Choroid plexus epithelial cell (primary cell): ENCODE measurements at regions not wholly inside any gene's neighbourhood (a gene's known extent, or its start where the extent isn't known, plus 50 kb on each side); places are given as distances from the start of the nearest gene placed in this dataset.

Source experiments
- DNase-seq: peaks from one replicate; pipeline ENCODE4 v3.0.0-alpha.2; 2010; ENCODE audit warnings: low read depth
- H3K4me3 ChIP-seq: 2 replicates; pipeline ENCODE4 v1.5.1; 2011; ENCODE audit warnings: low read depth, mild to moderate bottlenecking, control low read depth, low read length, moderate library complexity
- CTCF ChIP-seq: conservative IDR thresholded peaks from 2 replicates; pipeline ENCODE4 v1.5.1; 2011; ENCODE audit warnings: low read depth, mild to moderate bottlenecking, control low read depth, inconsistent platforms, low read length, moderate library complexity

DNA sequence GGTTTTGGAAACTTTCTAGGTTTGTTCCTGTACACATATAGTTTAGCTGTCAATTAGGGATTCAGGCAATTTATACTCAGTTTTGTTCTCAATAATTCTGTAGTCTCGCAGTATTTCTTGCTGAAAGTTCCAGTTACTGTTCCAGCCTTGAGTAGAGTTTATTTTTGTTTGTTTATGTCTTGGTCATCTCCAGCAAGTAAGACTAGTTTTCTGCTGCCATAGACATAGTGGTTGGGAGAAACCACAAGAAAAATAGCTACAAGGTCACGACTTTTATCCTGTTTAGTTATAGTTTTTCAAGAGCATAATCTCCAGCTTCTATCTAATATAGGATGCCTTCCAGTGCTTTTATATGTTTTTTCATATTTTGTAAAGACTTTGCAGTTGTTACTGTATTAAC is 99.6 kb upstream of the FOXG1 start:
- no peak for TF ChIP-seq CTCF
- no peak overlapping the region for H3K4me3 ChIP-seq
- DNase-seq = peak; percentile 64

DNA sequence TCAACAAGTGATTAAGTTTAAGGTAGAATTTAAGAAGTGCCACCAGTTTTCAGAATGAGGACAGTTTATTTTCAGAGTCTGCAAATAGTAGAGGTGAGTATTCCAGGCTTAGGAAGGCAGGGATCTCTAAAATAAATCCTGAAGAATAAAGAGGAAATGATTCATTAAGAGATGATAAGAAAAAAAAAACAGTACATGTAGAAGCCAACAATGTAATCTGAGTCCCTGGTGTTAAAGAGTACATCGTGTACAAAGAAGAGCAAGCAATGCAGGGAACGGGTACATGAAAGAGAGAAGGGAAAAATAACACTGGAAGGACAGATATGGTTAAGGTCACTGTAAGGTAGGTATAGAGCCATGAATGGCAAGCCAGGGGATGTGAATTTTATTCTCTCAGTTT is 95.2 kb upstream of the FOXG1 start:
- peak; percentile 88 for DNase-seq
- TF ChIP-seq CTCF = no peak
- H3K4me3 ChIP-seq = no peak overlapping the region

DNA sequence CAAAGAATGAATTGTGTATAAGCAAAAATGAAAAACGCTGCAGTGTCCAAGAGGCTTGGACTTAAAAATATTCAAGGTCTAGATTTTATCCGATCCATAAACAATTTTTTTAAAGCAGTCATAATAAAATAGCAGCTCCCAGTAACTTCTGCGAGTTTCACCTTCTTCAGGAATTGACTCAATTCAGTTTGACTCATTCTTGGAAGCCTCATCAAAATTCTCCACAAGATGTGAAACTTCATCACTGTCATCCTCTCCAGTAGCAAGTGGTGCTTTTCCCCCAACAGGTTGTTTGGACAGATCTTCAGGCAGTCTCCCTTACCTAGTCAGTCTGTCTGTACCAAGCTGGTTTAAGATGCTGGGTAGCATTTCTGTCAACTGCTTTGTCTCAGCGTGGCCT is 93.5 kb upstream of the FOXG1 start:
- no peak overlapping the region for H3K4me3 ChIP-seq
- TF ChIP-seq CTCF = no peak
- peak; percentile 22 for DNase-seq

DNA sequence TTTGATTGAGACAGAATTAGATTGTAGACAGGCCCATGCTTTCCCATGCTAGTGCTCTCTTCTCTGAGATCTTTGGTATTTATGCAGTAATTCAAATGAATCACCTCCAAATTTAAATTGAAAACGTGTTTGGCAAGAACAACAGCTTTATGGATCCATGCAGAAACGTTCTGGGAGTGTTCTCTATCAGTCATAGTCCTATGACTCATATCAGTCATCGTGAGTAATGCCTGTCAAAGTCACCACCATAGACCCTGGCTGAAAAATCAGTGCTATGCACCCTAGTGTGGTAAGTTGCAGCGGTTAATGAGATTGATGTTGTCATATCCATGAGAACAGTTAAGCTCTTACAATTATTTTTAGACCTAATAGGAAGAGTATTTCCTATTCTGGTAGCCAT is 90.1 kb upstream of the FOXG1 start:
- TF ChIP-seq CTCF = no peak
- DNase-seq = peak; percentile 37
- no peak overlapping the region for H3K4me3 ChIP-seq

- no peak overlapping the region for H3K4me3 ChIP-seq
- TF ChIP-seq CTCF = no peak
- DNase-seq = no peak
Observed at GRCh38 chr14:28677381-28677780, 89.2 kb upstream of the FOXG1 start.

- TF ChIP-seq CTCF = no peak
- DNase-seq = no peak
- H3K4me3 ChIP-seq = no peak overlapping the region
Observed at GRCh38 chr14:28678887-28679286, 87.7 kb upstream of the FOXG1 start.

GRCh38 chr14:28681681-28682080 is 84.9 kb upstream of the FOXG1 start:
- no peak for TF ChIP-seq CTCF
- no peak overlapping the region for H3K4me3 ChIP-seq
- no peak for DNase-seq
